ENCODE measurements at regions not wholly inside any gene's neighbourhood (a gene's known extent, or its start where the extent isn't known, plus 50 kb on each side); places are given as distances from the start of the nearest gene placed in this dataset.

- DNase-seq, result peak in 2 of 3 donors; percentile 34 to 36
- H3K36me3 Mint-ChIP-seq, result peaks cover 11 to 25% of the 10 kb centered on the region in 2 donors
- Histone ChIP-seq H3K27ac (ENCODE audit: low read depth in 1 of 2, low read length in 2 of 2) (peak overlapping the region; percentile 89 to 97), H3K9ac (ENCODE audit: insufficient read depth, low read length, poor library complexity, severe bottlenecking) (peak overlapping the region; percentile 56), H4K20me1 (ENCODE audit: insufficient read depth, low read length) (no peaks in the 10 kb centered on the region), H3K4me2 (replicated peaks; ENCODE audit: extremely low read depth, low read length, poor library complexity, severe bottlenecking) (peak overlapping the region; percentile 77), H3K36me3 (replicated peaks in 1 of 2; ENCODE audit: control insufficient read depth in 1 of 2, insufficient read depth in 2 of 2, low read length in 2 of 2) (no peaks in the 10 kb centered on the region), H3K27me3 (ENCODE audit: control insufficient read depth in 2 of 2, insufficient read depth in 2 of 2, low read length in 2 of 2) (no peaks in the 10 kb centered on the region), H2AFZ (ENCODE audit: insufficient read depth, low read depth, low read length, poor library complexity, severe bottlenecking) (peak overlapping the region; percentile 75), H3K4me1 (ENCODE audit: control insufficient read depth in 1 of 2, insufficient read depth in 2 of 2, low read length in 2 of 2) (peaks cover 57 to 58% of the 10 kb centered on the region in 2 donors), H3K9me3 (replicated peaks in 1 of 2; ENCODE audit: control insufficient read depth in 1 of 2, insufficient read depth in 1 of 2, low read length in 2 of 2) (no peaks in the 10 kb centered on the region), H3K4me3 (replicated peaks in 1 of 3; ENCODE audit: low read depth in 2 of 3, low read length in 3 of 3) (peak overlapping the region in 1 of 3 experiments; percentile 69), H3K79me2 (ENCODE audit: insufficient read depth, low read length) (no peaks in the 10 kb centered on the region)
- intact Hi-C loops (cut with micrococcal nuclease), result loop anchor here in 1 of 2 donors (5.0 kb wide), 1 partner anchor 38 kb away; no protein-coding TSS in a partner anchor
- WGBS (ENCODE audit: insufficient coverage), result 52% methylated on average over 8 of the region's 10 CpGs
- H3K4me3 Mint-ChIP-seq, result peak overlapping the region; percentile 57 to 59
- peak overlapping the region; percentile 87 to 99 (median 97) for H3K27ac Mint-ChIP-seq
- peaks cover 0 to 3% (median 0%) of the 10 kb centered on the region in 7 donors for H3K9me3 Mint-ChIP-seq
- H3K4me1 Mint-ChIP-seq, result peaks cover 57% of the 10 kb centered on the region
- H3K27me3 Mint-ChIP-seq (ENCODE audit: low read depth in 3 of 3), result peaks cover 0 to 2% (median 0%) of the 10 kb centered on the region in 3 donors
- no peak for TF ChIP-seq CTCF (IDR thresholded peaks at IDR 0.05)
Measured at GRCh38 chr6:6750594-6751265, 162.2 kb downstream of the LY86 start.

GRCh38 chr6:6751266-6751596 is 162.7 kb downstream of the LY86 start:
- Mint-ChIP-seq H3K9me3 (peaks cover 0 to 4% (median 0%) of the 10 kb centered on the region in 7 donors), H3K27me3 (ENCODE audit: low read depth in 3 of 3) (peaks cover 0 to under 1% (median 0%) of the 10 kb centered on the region in 3 donors), H3K4me3 (no peak overlapping the region), H3K4me1 (peaks cover 62% of the 10 kb centered on the region), H3K27ac (peak overlapping the region; percentile 87 to 99 (median 97)), H3K36me3 (peaks cover 13 to 29% of the 10 kb centered on the region in 2 donors)
- Histone ChIP-seq H4K20me1 (ENCODE audit: insufficient read depth, low read length) (no peaks in the 10 kb centered on the region), H2AFZ (ENCODE audit: insufficient read depth, low read depth, low read length, poor library complexity, severe bottlenecking) (peak overlapping the region; percentile 75), H3K27ac (ENCODE audit: low read depth in 1 of 2, low read length in 2 of 2) (peak overlapping the region; percentile 89 to 97), H3K4me2 (replicated peaks; ENCODE audit: extremely low read depth, low read length, poor library complexity, severe bottlenecking) (peak overlapping the region; percentile 63), H3K27me3 (ENCODE audit: control insufficient read depth in 2 of 2, insufficient read depth in 2 of 2, low read length in 2 of 2) (no peaks in the 10 kb centered on the region), H3K79me2 (ENCODE audit: insufficient read depth, low read length) (no peaks in the 10 kb centered on the region), H3K4me1 (ENCODE audit: control insufficient read depth in 1 of 2, insufficient read depth in 2 of 2, low read length in 2 of 2) (peaks cover 62 to 63% of the 10 kb centered on the region in 2 donors), H3K4me3 (replicated peaks in 1 of 3; ENCODE audit: low read depth in 2 of 3, low read length in 3 of 3) (peak overlapping the region in 1 of 3 experiments; percentile 69), H3K9ac (ENCODE audit: insufficient read depth, low read length, poor library complexity, severe bottlenecking) (peak overlapping the region; percentile 56), H3K36me3 (replicated peaks in 1 of 2; ENCODE audit: control insufficient read depth in 1 of 2, insufficient read depth in 2 of 2, low read length in 2 of 2) (no peaks in the 10 kb centered on the region), H3K9me3 (replicated peaks in 1 of 2; ENCODE audit: control insufficient read depth in 1 of 2, insufficient read depth in 1 of 2, low read length in 2 of 2) (no peaks in the 10 kb centered on the region)
- 100% methylated on average over 2 of the region's 2 CpGs for WGBS (ENCODE audit: insufficient coverage)
- DNase-seq, result peak in 1 of 3 donors; percentile 8
- TF ChIP-seq CTCF (IDR thresholded peaks at IDR 0.05), result no peak
- intact Hi-C loops (cut with micrococcal nuclease), result loop anchor here in 1 of 2 donors (5.0 kb wide), 1 partner anchor 39 kb away; no protein-coding TSS in a partner anchor

Data from CD14-positive monocyte (primary cell).